WERI-Rb-1 (cell line): ENCODE measurements at regions not wholly inside any gene's neighbourhood (a gene's known extent, or its start where the extent isn't known, plus 50 kb on each side); places are given as distances from the start of the nearest gene placed in this dataset.

Experiments
- DNase-seq: peaks from one replicate; pipeline ENCODE4 v3.0.0-alpha.2; 2020
- H3K27ac ChIP-seq: fragments of 250-450 bp; sonication (Bioruptor Pico); 2 replicates; pipeline ENCODE4 v1.5.1; 2020; ENCODE audit warnings: mild to moderate bottlenecking, moderate library complexity
- H3K27me3 ChIP-seq: fragments of 250-450 bp; sonication (Bioruptor Pico); 2 replicates; pipeline ENCODE4 v1.5.1; 2021; ENCODE audit warnings: mild to moderate bottlenecking, low read depth, moderate library complexity; ENCODE audit not compliant: insufficient read depth, severe bottlenecking
- H3K36me3 ChIP-seq: fragments of 250-450 bp; sonication (Bioruptor Pico); 2 replicates; pipeline ENCODE4 v1.5.1; 2020; ENCODE audit warnings: mild to moderate bottlenecking, moderate library complexity
- H3K4me3 ChIP-seq: 2 replicates; pipeline ENCODE4 v1.5.1; 2011; ENCODE audit warnings: low read depth, mild to moderate bottlenecking, control low read depth, low read length
- H3K9me3 ChIP-seq: fragments of 250-450 bp; sonication (Bioruptor Pico); 2 replicates; pipeline ENCODE4 v1.5.1; 2021; ENCODE audit warnings: mild to moderate bottlenecking, moderate library complexity; ENCODE audit not compliant: severe bottlenecking
- CTCF ChIP-seq: IDR thresholded peaks from 2 replicates; pipeline ENCODE4 v1.5.1; 2011; ENCODE audit warnings: low read depth, mild to moderate bottlenecking, control low read depth, inconsistent platforms, low read length

- no peaks in the 10 kb centered on the region for H3K27me3 ChIP-seq
- DNase-seq = peak; percentile 86
- TF ChIP-seq CTCF = peak; percentile 95
- no peak overlapping the region for H3K4me3 ChIP-seq
- H3K36me3 ChIP-seq = no peaks in the 10 kb centered on the region
- peak overlapping the region; percentile 34; the same call in 1 of the 2 replicates for H3K27ac ChIP-seq
- no peaks in the 10 kb centered on the region for H3K9me3 ChIP-seq
Measured at GRCh38 chr10:131689016-131689415, 211.8 kb upstream of the PPP2R2D start.

GRCh38 chr10:131689486-131689885, 211.3 kb upstream of the PPP2R2D start:
- Histone ChIP-seq H3K4me3 (no peak overlapping the region), H3K9me3 (no peaks in the 10 kb centered on the region), H3K27me3 (no peaks in the 10 kb centered on the region), H3K27ac (no peak overlapping the region; the same call in 1 of the 2 replicates), H3K36me3 (no peaks in the 10 kb centered on the region)
- no peak for TF ChIP-seq CTCF
- DNase-seq = no peak

GRCh38 chr10:131689954-131690757, 210.7 kb upstream of the PPP2R2D start:
- DNase-seq = no peak
- Histone ChIP-seq H3K27me3 (no peaks in the 10 kb centered on the region), H3K27ac (peak overlapping the region; percentile 26; the same call in 1 of the 2 replicates), H3K36me3 (no peaks in the 10 kb centered on the region), H3K9me3 (no peaks in the 10 kb centered on the region), H3K4me3 (no peak overlapping the region)
- TF ChIP-seq CTCF = no peak

DNA sequence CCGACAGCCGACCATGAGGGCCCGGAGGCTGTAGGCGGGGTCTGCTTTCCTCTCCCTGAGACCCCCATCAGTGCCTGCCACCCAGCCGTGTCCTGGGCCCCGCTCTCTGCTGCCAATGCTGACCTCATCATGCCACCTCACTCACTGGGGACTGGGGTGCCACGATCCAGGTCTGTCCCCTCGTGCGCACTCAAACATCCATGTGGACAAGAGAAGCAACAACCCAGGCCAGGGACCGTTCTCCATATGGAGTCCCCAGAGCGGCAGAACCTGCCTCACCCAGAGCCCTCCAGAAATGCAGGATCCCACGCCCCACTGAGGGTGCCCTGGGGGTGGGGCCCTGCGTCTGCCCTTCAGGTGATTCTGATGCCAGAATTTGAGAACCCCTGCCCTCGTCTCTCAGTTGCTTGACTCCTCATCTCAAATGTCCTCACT, 210.0 kb upstream of the PPP2R2D start:
- TF ChIP-seq CTCF = no peak
- Histone ChIP-seq H3K36me3 (no peaks in the 10 kb centered on the region), H3K27ac (no peak overlapping the region), H3K27me3 (no peaks in the 10 kb centered on the region), H3K9me3 (no peaks in the 10 kb centered on the region), H3K4me3 (no peak overlapping the region)
- DNase-seq = no peak

GRCh38 chr10:131691481-131692090, 209.2 kb upstream of the PPP2R2D start:
- no peak for TF ChIP-seq CTCF
- no peaks in the 10 kb centered on the region for H3K36me3 ChIP-seq
- DNase-seq = no peak
- H3K27ac ChIP-seq = no peak overlapping the region
- H3K27me3 ChIP-seq = no peaks in the 10 kb centered on the region
- no peaks in the 10 kb centered on the region for H3K9me3 ChIP-seq
- no peak overlapping the region for H3K4me3 ChIP-seq
